AG04450 (cell line): ENCODE measurements at regions not wholly inside any gene's neighbourhood (a gene's known extent, or its start where the extent isn't known, plus 50 kb on each side); places are given as distances from the start of the nearest gene placed in this dataset.
"Not testable (repeated sequence)": the region's sequence is repeated elsewhere in the genome, so short reads cannot be mapped to it uniquely, and the experiment has no call there.

ENCODE experiments used
- CTCF ChIA-PET: fragments of 300-600, 350-600 bp; formaldehyde crosslinking; extraction: SDS; loops from one replicate; lab custom pipeline; 2022; ENCODE audit warnings: antibody characterized with exemption, inconsistent platforms; lab: Charles Lee
- POLR2A ChIA-PET: fragments of 350-600 bp; formaldehyde crosslinking; extraction: SDS; loops from one replicate; lab custom pipeline; 2021; ENCODE audit warnings: antibody characterized with exemption, inconsistent platforms; lab: Yijun Ruan, JAX
- DNase-seq: peaks from one replicate; pipeline ENCODE4 v3.0.0-alpha.2; 2011; ENCODE audit warnings: low read depth, low spot score
- H3K27ac ChIP-seq: one replicate; pipeline ENCODE4 v1.5.1; 2012; ENCODE audit warnings: low read depth, low read length, control low read depth
- H3K27me3 ChIP-seq: one replicate; pipeline ENCODE4 v1.6.0; 2012; ENCODE audit warnings: low read length; ENCODE audit not compliant: control insufficient read depth, insufficient read depth
- H3K4me3 ChIP-seq: 2 replicates; pipeline ENCODE4 v1.5.1; 2011; ENCODE audit warnings: mild to moderate bottlenecking, low read depth, low read length, control low read depth
- H3K9me3 ChIP-seq: 2 replicates; pipeline ENCODE4 v1.5.1; 2012; ENCODE audit warnings: low read length; ENCODE audit not compliant: control insufficient read depth, insufficient read depth
- CTCF ChIP-seq: IDR thresholded peaks from 2 replicates; pipeline ENCODE4 v1.5.1; 2011; ENCODE audit warnings: low read depth, low read length, control low read depth, inconsistent platforms

GRCh38 chrX:55907968-55908607, 190.5 kb downstream of the RRAGB start:
- Histone ChIP-seq H3K27me3 (no peaks in the 10 kb centered on the region), H3K4me3 (peak overlapping the region; percentile 54), H3K9me3 (no peaks in the 10 kb centered on the region), H3K27ac (no peak overlapping the region)
- TF ChIP-seq CTCF: peak; percentile 14; the same call in 1 of the 2 replicates
- ChIA-PET POLR2A (no interaction called here), CTCF (interaction anchor here (0.6 kb wide), 1 partner anchor 155 kb away, joined by 4 read pairs; no protein-coding TSS in a partner anchor)
- DNase-seq: no peak

DNA sequence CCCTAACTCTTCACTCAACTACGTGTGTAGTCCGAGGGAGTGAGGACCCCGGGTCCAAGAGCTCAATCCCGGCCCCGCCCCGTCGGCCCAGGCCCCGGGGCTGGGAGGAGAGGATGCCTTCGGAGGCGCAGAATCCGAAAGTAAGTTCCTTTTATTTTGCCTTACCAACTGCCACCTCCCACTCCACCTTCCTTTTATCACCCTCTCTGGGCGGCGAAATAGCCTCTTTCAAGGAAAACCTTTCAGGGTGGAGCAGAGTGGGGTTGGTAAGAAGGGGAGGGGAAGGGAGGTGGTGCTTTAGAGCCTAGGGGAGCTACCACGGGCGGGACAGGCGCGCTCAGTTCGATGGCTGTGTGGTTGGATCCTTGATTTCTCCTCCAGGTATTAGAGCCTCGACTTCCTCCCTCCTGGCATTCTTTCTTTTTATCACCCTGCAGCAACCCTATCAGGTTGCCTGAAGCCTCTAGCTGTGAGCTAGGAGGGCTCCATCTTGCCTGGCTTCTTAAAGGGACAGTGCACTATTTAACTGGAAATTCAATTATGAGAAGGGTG, 191.2 kb downstream of the RRAGB start:
- ChIA-PET CTCF (interaction anchor here (0.6 kb wide), 1 partner anchor 155 kb away, joined by 4 read pairs; no protein-coding TSS in a partner anchor), POLR2A (interaction anchor here (0.6 kb wide), 1 partner anchor 115 kb away, joined by 4 read pairs; no protein-coding TSS in a partner anchor)
- no peak for TF ChIP-seq CTCF
- H3K27me3 ChIP-seq: no peaks in the 10 kb centered on the region
- H3K4me3 ChIP-seq: peak overlapping the region; percentile 54
- no peaks in the 10 kb centered on the region for H3K9me3 ChIP-seq
- no peak for DNase-seq
- no peak overlapping the region for H3K27ac ChIP-seq

GRCh38 chrX:55919367-55920221, 202.0 kb downstream of the RRAGB start:
- ChIA-PET CTCF (no interaction called here), POLR2A (no interaction called here)

DNA sequence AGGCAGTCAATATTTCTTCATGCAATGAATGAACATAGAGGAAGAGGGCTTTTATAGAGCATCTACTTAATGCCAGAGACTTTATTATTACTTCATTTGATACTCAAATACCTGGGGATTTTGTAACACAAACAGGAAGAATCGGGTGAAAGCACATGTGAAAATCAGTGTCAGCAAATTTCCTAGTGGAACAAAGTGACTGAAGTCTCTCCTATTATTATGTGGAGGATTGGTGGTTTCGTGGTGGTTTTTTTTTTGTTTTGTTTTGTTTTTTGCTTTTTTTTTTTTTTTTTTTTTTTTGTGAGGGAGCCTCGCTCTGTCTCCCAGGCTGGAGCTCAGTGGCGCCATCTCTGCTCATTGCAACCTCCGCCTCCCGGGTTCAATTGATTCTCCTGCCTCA, 207.0 kb downstream of the RRAGB start:
- Histone ChIP-seq H3K27me3 (no peaks in the 10 kb centered on the region), H3K4me3 (no peak overlapping the region), H3K27ac (no peak overlapping the region), H3K9me3 (no peaks in the 10 kb centered on the region)
- TF ChIP-seq CTCF: no peak
- POLR2A ChIA-PET: no interaction called here
- CTCF ChIA-PET: interaction anchor here (0.7 kb wide), 1 partner anchor 36 kb away, joined by 6 read pairs; no protein-coding TSS in a partner anchor
- DNase-seq: no peak

More at GRCh38 chrX:55919367-55920221, 202.0 kb downstream of the RRAGB start:
- no peak for TF ChIP-seq CTCF
- no peak overlapping the region for H3K4me3 ChIP-seq
- no peak overlapping the region for H3K27ac ChIP-seq
- no peak for DNase-seq
- H3K9me3 ChIP-seq: no peaks in the 10 kb centered on the region
- H3K27me3 ChIP-seq: no peaks in the 10 kb centered on the region

- H3K4me3 ChIP-seq, H3K27me3 ChIP-seq, CTCF ChIA-PET, DNase-seq, POLR2A ChIA-PET, H3K9me3 ChIP-seq, H3K27ac ChIP-seq: not testable (repeated sequence)
These were observed 211.0 kb downstream of the RRAGB start for GRCh38 chrX:55928529-55928928.
